K562 (cell line): ENCODE measurements at regions not wholly inside any gene's neighbourhood (a gene's known extent, or its start where the extent isn't known, plus 50 kb on each side); places are given as distances from the start of the nearest gene placed in this dataset.

Source experiments
- CCAR2 ChIP-seq: fragments of 200-400 bp; formaldehyde crosslinking; IDR thresholded peaks from 2 replicates; pipeline ENCODE4 v1.6.1; 2017; ENCODE audit warnings: mild to moderate bottlenecking, low read depth, low read length
- HMG20B ChIP-seq: fragments of 250-450 bp; sonication (Bioruptor Pico); IDR thresholded peaks from 2 replicates; pipeline ENCODE4 v1.5.0; 2021; ENCODE audit warnings: mild to moderate bottlenecking
- MEF2A ChIP-seq: IDR thresholded peaks from 2 replicates; pipeline ENCODE4 v1.6.1; 2011; ENCODE audit warnings: low read depth, mild to moderate bottlenecking, low read length, moderate library complexity; ENCODE audit not compliant: control insufficient read depth
- RBM39 ChIP-seq: fragments of 200-400 bp; formaldehyde crosslinking; optimal IDR thresholded peaks from 2 replicates; pipeline ENCODE3; 2018; ENCODE audit warnings: low read depth, low read length
- RCOR1 ChIP-seq, 2 experiments: IDR thresholded peaks; 2 replicates each; pipeline ENCODE4 v1.6.1; 2012; ENCODE audit warnings: low read depth in 2 of 2, low read length in 2 of 2, borderline replicate concordance in 1 of 2, improper control_type of control experiment in 1 of 2
- SREBF1 ChIP-seq: fragments of 150-350 bp; IDR thresholded peaks from 2 replicates; pipeline ENCODE4 v1.6.1; 2014; ENCODE audit warnings: antibody characterized with exemption, low read depth, low read length, borderline replicate concordance
- WHSC1 ChIP-seq: IDR thresholded peaks from one replicate; pipeline ENCODE4 v1.6.1; 2012; ENCODE audit warnings: low read length, control low read depth, inconsistent platforms
- TF ChIP-seq, protein P1 (sequence below): IDR thresholded peaks from 2 replicates; pipeline ENCODE4 v1.6.1; 2014; ENCODE audit warnings: antibody characterized with exemption
- TF ChIP-seq, protein P2 (sequence below): fragments of 200-400 bp; formaldehyde crosslinking; IDR thresholded peaks from 2 replicates; pipeline ENCODE4 v1.6.1; 2017; ENCODE audit warnings: mild to moderate bottlenecking, low read depth, low read length, moderate library complexity
- TF ChIP-seq, protein P3 (sequence below): sonication (generic); formaldehyde crosslinking; IDR thresholded peaks from 2 replicates; pipeline ENCODE4 v1.8.0; 2023; ENCODE audit warnings: missing genetic modification reagents, mild to moderate bottlenecking, borderline replicate concordance

GRCh38 chr6:15915508-15916178, 213.2 kb upstream of the MYLIP start (continued):
- no peak for TF ChIP-seq MEF2A
- no peak for TF ChIP-seq SREBF1
- TF ChIP-seq RBM39, result peak; percentile 42
- TF ChIP-seq, protein P1, sequence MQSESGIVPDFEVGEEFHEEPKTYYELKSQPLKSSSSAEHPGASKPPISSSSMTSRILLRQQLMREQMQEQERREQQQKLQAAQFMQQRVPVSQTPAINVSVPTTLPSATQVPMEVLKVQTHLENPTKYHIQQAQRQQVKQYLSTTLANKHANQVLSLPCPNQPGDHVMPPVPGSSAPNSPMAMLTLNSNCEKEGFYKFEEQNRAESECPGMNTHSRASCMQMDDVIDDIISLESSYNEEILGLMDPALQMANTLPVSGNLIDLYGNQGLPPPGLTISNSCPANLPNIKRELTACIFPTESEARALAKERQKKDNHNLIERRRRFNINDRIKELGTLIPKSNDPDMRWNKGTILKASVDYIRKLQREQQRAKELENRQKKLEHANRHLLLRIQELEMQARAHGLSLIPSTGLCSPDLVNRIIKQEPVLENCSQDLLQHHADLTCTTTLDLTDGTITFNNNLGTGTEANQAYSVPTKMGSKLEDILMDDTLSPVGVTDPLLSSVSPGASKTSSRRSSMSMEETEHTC, result 0 out of 2 replicates have a peak, but pooled peaks have one; percentile 31
- TF ChIP-seq HMG20B (CRISPR knock-in tag), result no peak
- TF ChIP-seq WHSC1, result no peak
- TF ChIP-seq CCAR2, result no peak
- peak; percentile 86 to 96; a peak in 3 of 4 replicates for TF ChIP-seq RCOR1 (IDR thresholded peaks at IDR 0.05; ENCODE audit: borderline replicate concordance in 1 of 2, low read depth in 2 of 2, low read length in 2 of 2)
- TF ChIP-seq, protein P2, sequence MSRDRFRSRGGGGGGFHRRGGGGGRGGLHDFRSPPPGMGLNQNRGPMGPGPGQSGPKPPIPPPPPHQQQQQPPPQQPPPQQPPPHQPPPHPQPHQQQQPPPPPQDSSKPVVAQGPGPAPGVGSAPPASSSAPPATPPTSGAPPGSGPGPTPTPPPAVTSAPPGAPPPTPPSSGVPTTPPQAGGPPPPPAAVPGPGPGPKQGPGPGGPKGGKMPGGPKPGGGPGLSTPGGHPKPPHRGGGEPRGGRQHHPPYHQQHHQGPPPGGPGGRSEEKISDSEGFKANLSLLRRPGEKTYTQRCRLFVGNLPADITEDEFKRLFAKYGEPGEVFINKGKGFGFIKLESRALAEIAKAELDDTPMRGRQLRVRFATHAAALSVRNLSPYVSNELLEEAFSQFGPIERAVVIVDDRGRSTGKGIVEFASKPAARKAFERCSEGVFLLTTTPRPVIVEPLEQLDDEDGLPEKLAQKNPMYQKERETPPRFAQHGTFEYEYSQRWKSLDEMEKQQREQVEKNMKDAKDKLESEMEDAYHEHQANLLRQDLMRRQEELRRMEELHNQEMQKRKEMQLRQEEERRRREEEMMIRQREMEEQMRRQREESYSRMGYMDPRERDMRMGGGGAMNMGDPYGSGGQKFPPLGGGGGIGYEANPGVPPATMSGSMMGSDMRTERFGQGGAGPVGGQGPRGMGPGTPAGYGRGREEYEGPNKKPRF, result no peak
- TF ChIP-seq, protein P3, sequence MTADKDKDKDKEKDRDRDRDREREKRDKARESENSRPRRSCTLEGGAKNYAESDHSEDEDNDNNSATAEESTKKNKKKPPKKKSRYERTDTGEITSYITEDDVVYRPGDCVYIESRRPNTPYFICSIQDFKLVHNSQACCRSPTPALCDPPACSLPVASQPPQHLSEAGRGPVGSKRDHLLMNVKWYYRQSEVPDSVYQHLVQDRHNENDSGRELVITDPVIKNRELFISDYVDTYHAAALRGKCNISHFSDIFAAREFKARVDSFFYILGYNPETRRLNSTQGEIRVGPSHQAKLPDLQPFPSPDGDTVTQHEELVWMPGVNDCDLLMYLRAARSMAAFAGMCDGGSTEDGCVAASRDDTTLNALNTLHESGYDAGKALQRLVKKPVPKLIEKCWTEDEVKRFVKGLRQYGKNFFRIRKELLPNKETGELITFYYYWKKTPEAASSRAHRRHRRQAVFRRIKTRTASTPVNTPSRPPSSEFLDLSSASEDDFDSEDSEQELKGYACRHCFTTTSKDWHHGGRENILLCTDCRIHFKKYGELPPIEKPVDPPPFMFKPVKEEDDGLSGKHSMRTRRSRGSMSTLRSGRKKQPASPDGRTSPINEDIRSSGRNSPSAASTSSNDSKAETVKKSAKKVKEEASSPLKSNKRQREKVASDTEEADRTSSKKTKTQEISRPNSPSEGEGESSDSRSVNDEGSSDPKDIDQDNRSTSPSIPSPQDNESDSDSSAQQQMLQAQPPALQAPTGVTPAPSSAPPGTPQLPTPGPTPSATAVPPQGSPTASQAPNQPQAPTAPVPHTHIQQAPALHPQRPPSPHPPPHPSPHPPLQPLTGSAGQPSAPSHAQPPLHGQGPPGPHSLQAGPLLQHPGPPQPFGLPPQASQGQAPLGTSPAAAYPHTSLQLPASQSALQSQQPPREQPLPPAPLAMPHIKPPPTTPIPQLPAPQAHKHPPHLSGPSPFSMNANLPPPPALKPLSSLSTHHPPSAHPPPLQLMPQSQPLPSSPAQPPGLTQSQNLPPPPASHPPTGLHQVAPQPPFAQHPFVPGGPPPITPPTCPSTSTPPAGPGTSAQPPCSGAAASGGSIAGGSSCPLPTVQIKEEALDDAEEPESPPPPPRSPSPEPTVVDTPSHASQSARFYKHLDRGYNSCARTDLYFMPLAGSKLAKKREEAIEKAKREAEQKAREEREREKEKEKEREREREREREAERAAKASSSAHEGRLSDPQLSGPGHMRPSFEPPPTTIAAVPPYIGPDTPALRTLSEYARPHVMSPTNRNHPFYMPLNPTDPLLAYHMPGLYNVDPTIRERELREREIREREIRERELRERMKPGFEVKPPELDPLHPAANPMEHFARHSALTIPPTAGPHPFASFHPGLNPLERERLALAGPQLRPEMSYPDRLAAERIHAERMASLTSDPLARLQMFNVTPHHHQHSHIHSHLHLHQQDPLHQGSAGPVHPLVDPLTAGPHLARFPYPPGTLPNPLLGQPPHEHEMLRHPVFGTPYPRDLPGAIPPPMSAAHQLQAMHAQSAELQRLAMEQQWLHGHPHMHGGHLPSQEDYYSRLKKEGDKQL (CRISPR knock-in tag), result no peak
